DOHH2 (cell line): ENCODE measurements at regions not wholly inside any gene's neighbourhood (a gene's known extent, or its start where the extent isn't known, plus 50 kb on each side); places are given as distances from the start of the nearest gene placed in this dataset.

ENCODE experiments used
- H3F3A ChIP-seq: fragments of 200-600 bp; sonication (generic), shearing (Covaris generic); 2 replicates; pipeline ENCODE4 v1.6.0; 2016; ENCODE audit warnings: antibody characterized with exemption, mild to moderate bottlenecking; ENCODE audit not compliant: control insufficient read depth, insufficient read depth
- H3K27ac ChIP-seq: fragments of 200-600 bp; sonication (generic); 2 replicates; pipeline ENCODE4 v1.5.1; 2014; ENCODE audit warnings: low read depth, mild to moderate bottlenecking, low read length, moderate library complexity
- H3K27me3 ChIP-seq: fragments of 200-600 bp; sonication (generic); 2 replicates; pipeline ENCODE4 v1.6.1; 2014; ENCODE audit warnings: mild to moderate bottlenecking, low read length, mixed read lengths; ENCODE audit not compliant: control insufficient read depth
- H3K36me3 ChIP-seq: fragments of 200-600 bp; sonication (generic); 2 replicates; pipeline ENCODE4 v1.6.1; 2014; ENCODE audit warnings: mild to moderate bottlenecking, low read length, moderate library complexity, mixed read lengths; ENCODE audit not compliant: control insufficient read depth
- H3K4me1 ChIP-seq: fragments of 200-600 bp; sonication (generic); 2 replicates; pipeline ENCODE4 v1.6.1; 2014; ENCODE audit warnings: mild to moderate bottlenecking, low read length, mixed read lengths; ENCODE audit not compliant: control insufficient read depth
- H3K4me2 ChIP-seq: fragments of 200-600 bp; sonication (generic); 2 replicates; pipeline ENCODE4 v1.6.0; 2014; ENCODE audit warnings: mild to moderate bottlenecking, low read length, moderate library complexity
- H3K4me3 ChIP-seq: fragments of 200-600 bp; sonication (generic); 2 replicates; pipeline ENCODE4 v1.5.1; 2014; ENCODE audit warnings: mild to moderate bottlenecking, low read length, mixed read lengths
- H3K79me2 ChIP-seq: fragments of 200-600 bp; sonication (generic); 2 replicates; pipeline ENCODE4 v1.6.1; 2014; ENCODE audit warnings: mild to moderate bottlenecking, low read length, mixed read lengths; ENCODE audit not compliant: control insufficient read depth
- H3K9me2 ChIP-seq: fragments of 200-600 bp; sonication (generic); replicated peaks from 2 replicates; pipeline ENCODE4 v1.6.1; 2014; ENCODE audit warnings: mild to moderate bottlenecking, low read length, mixed read lengths; ENCODE audit not compliant: control insufficient read depth
- H3K9me3 ChIP-seq: fragments of 200-600 bp; sonication (generic); 2 replicates; pipeline ENCODE4 v1.6.1; 2014; ENCODE audit warnings: antibody characterized with exemption, low read length, mixed read lengths; ENCODE audit not compliant: control insufficient read depth, insufficient read depth
- H4K20me1 ChIP-seq: fragments of 200-600 bp; sonication (generic); 2 replicates; pipeline ENCODE4 v1.6.0; 2014; ENCODE audit warnings: low read depth, mild to moderate bottlenecking, antibody characterized with exemption, low read length, moderate library complexity; ENCODE audit not compliant: control insufficient read depth, insufficient read depth
- EZH2phosphoT487 ChIP-seq: fragments of 200-600 bp; sonication (generic); IDR thresholded peaks from 2 replicates; pipeline ENCODE4 v1.6.1; 2017; ENCODE audit warnings: borderline replicate concordance, mild to moderate bottlenecking, antibody characterized with exemption, low read length, moderate library complexity, mixed read lengths
- TF ChIP-seq, protein P1 (sequence below): fragments of 200-600 bp; sonication (generic); IDR thresholded peaks from one replicate; pipeline ENCODE4 v1.5.1; 2014; ENCODE audit warnings: antibody characterized with exemption, mild to moderate bottlenecking, low read depth, low read length; ENCODE audit not compliant: poor library complexity, severe bottlenecking

DNA sequence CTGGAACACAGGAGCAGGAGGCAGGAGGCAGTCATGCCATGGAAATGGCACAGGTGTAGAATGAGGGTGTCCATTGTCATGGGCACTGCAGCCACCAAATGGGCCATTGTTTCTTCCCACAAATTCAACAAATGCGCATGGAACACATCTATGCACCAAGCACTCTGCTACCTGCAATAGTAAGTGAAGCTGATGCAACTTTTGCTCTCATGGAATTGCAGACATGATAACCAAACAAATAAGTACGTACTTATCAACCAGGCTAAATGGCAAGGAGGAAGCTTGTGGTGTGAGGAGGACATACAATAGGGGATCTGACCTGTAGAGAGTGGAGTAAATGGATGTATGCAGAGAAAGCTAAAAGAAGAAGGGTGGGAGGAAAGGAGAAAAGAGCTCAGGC, 116.8 kb downstream of the TRIM36 start:
- Histone ChIP-seq H3K4me1 (no peaks in the 10 kb centered on the region), H3K4me2 (no peak overlapping the region), H3K79me2 (no peaks in the 10 kb centered on the region), H3F3A (no peaks in the 10 kb centered on the region), H3K36me3 (no peaks in the 10 kb centered on the region), H3K27ac (no peak overlapping the region), H3K27me3 (no peaks in the 10 kb centered on the region), H3K4me3 (no peak overlapping the region), H4K20me1 (no peaks in the 10 kb centered on the region), H3K9me2 (no peaks in the 10 kb centered on the region), H3K9me3 (no peaks in the 10 kb centered on the region)
- TF ChIP-seq, protein P1, sequence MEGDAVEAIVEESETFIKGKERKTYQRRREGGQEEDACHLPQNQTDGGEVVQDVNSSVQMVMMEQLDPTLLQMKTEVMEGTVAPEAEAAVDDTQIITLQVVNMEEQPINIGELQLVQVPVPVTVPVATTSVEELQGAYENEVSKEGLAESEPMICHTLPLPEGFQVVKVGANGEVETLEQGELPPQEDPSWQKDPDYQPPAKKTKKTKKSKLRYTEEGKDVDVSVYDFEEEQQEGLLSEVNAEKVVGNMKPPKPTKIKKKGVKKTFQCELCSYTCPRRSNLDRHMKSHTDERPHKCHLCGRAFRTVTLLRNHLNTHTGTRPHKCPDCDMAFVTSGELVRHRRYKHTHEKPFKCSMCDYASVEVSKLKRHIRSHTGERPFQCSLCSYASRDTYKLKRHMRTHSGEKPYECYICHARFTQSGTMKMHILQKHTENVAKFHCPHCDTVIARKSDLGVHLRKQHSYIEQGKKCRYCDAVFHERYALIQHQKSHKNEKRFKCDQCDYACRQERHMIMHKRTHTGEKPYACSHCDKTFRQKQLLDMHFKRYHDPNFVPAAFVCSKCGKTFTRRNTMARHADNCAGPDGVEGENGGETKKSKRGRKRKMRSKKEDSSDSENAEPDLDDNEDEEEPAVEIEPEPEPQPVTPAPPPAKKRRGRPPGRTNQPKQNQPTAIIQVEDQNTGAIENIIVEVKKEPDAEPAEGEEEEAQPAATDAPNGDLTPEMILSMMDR: no peak
- TF ChIP-seq EZH2phosphoT487: no peak

DNA sequence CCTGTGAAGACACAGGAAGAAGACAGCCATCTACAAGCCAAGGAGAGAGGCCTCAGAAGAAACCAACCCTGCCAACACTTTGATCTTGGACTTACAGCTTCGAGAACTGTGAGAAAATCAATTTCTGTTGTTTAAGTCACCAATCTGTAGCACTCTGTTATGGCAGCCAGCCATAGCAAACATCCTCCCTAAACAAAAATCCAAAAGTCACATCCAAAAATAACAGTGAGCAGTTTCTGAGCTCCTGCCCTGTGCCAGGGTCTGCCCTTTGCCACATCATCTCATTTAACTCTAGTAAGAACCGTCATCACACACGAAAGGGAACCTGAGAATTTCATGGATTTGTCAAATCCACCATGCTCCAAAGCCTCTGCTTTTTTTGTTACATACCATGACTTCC, 118.8 kb downstream of the TRIM36 start:
- H3K27ac ChIP-seq: no peak overlapping the region
- H4K20me1 ChIP-seq: no peaks in the 10 kb centered on the region
- no peaks in the 10 kb centered on the region for H3K9me3 ChIP-seq
- no peak overlapping the region for H3K4me2 ChIP-seq
- no peaks in the 10 kb centered on the region for H3F3A ChIP-seq
- H3K79me2 ChIP-seq: no peaks in the 10 kb centered on the region
- no peak overlapping the region for H3K4me3 ChIP-seq
- no peak for TF ChIP-seq EZH2phosphoT487
- TF ChIP-seq, protein P1: no peak
- no peaks in the 10 kb centered on the region for H3K4me1 ChIP-seq
- H3K36me3 ChIP-seq: no peaks in the 10 kb centered on the region
- no peaks in the 10 kb centered on the region for H3K27me3 ChIP-seq
- no peaks in the 10 kb centered on the region for H3K9me2 ChIP-seq

DNA sequence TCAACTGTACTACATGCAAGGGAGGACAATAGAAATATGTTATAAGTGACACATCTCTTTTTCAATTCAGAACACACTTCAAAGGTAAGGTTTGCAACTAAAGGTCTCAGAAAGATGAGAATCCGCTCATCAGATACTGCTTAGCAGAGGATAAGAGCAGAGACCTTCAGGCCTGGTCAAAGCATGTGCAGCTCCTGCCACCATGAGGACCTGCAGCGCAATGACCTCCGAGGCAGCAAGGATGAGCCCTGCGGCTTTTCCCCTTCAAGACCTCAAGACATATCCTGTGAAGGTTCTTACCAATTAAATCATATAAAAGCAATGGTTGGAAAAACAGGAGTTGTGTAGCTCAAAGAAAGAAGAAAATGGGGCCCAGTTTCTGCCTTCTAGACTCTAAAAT, 135.8 kb downstream of the TRIM36 start:
- H3K79me2 ChIP-seq: no peaks in the 10 kb centered on the region
- H3K9me3 ChIP-seq: no peaks in the 10 kb centered on the region

More for the DNA sequence above, 135.8 kb downstream of the TRIM36 start:
- Histone ChIP-seq H3K4me2 (no peak overlapping the region), H3K9me2 (no peaks in the 10 kb centered on the region), H3K27ac (no peak overlapping the region), H3K36me3 (no peaks in the 10 kb centered on the region), H3K4me3 (no peak overlapping the region), H3K27me3 (no peaks in the 10 kb centered on the region), H3F3A (no peaks in the 10 kb centered on the region), H3K4me1 (no peaks in the 10 kb centered on the region), H4K20me1 (no peaks in the 10 kb centered on the region)
- no peak for TF ChIP-seq EZH2phosphoT487
- TF ChIP-seq, protein P1: no peak
